Activated naive CD4-positive, alpha-beta T cell treated with anti-CD3 and anti-CD28 coated beads, Interleukin-2, amount 50 U/mL, for 24 hours (primary cell): ENCODE measurements at regions not wholly inside any gene's neighbourhood (a gene's known extent, or its start where the extent isn't known, plus 50 kb on each side); places are given as distances from the start of the nearest gene placed in this dataset.

Source experiments
- H3K27ac Mint-ChIP-seq: one replicate; pipeline ENCODE4 v1.8.0; 2021; ENCODE audit warnings: mild to moderate bottlenecking, mixed read lengths
- H3K27me3 Mint-ChIP-seq: one replicate; pipeline ENCODE4 v1.8.0; 2021; ENCODE audit warnings: mixed read lengths
- H3K36me3 Mint-ChIP-seq: one replicate; pipeline ENCODE4 v1.8.0; 2021; ENCODE audit warnings: mixed read lengths
- H3K4me1 Mint-ChIP-seq: one replicate; pipeline ENCODE4 v1.8.0; 2021; ENCODE audit warnings: mixed read lengths
- H3K4me3 Mint-ChIP-seq: one replicate; pipeline ENCODE4 v1.8.0; 2021; ENCODE audit warnings: mild to moderate bottlenecking, mixed read lengths
- H3K9me3 Mint-ChIP-seq: one replicate; pipeline ENCODE4 v1.8.0; 2021; ENCODE audit warnings: mixed read lengths

DNA sequence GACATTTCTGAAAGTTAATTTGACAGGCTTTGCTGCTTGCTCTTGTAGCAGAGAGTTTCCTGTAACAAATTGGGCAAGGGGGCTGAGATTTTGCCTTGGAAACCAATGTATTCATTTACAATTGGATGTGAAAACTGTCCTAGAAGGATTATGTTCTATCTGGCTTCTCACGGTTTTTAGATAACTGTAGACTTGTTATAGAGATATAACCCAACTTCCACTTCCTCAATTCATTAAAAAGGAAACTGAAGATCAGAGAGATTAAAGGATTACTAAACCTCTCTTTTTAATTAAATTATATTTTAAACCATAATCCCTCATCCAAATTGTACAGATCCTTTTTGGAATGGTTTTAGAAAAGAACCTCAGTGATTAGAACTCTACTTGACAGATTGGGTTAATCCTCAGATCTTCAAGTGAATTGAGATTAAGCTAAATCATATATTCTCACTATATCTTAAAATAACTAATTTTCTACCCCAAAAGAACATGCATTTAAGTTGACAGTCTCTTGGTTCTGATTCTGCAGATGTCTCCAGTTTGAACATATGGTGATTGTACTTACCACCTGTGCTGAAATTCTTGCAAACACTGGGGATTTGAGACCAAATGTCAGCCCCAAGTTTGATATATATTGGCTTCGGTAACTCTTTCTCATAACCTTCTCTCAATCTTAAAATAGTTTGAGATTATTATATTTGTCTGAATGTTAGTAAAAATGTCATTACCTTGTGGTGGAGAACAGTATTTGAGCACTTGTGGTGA is 130.1 kb upstream of the C9orf72 start:
- Mint-ChIP-seq H3K9me3 (no peaks in the 10 kb centered on the region), H3K4me1 (no peaks in the 10 kb centered on the region), H3K36me3 (no peaks in the 10 kb centered on the region), H3K27ac (no peak overlapping the region), H3K4me3 (no peak overlapping the region), H3K27me3 (peaks cover 5% of the 10 kb centered on the region)

DNA sequence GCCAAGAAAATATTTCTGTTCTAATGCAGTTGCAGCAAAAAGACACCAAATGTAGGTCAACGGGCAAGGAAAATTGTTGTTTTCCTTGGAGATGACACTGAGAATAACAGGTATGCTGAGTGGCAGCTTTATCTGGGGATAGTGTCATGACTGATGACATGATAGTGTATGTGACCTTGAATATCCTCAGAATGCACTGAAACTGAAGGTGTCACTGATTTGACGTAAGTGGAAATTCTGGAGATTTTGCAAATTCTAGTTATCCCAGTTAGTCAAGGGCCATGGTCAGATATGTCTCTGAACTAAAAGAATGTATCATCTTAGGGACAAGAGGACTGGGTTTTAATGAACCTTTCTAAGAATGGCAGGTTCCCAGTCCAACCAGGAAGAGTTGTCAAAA is 138.0 kb upstream of the C9orf72 start:
- no peaks in the 10 kb centered on the region for H3K4me1 Mint-ChIP-seq

DNA sequence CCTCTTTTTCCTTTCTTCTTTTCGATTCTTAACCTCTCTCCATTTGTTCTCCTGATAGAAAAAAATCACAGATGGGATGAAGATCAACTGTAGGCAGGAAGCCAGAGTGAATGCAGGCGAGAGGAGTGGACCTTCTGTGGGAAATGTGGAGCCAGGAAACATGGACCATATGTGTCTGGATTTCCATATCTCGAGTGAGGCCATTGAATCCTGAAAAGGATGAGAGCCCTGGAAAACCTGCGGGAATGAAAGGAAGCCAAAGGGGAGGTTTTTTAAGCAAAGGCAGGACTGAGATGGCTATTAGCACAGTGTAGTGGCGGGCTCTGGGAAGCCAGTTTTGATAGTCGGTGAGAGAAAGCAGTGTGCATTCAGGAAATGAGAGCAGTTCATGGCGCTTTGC is 139.5 kb upstream of the C9orf72 start:
- no peak overlapping the region for H3K4me3 Mint-ChIP-seq
- H3K27me3 Mint-ChIP-seq: peaks cover 17% of the 10 kb centered on the region
- no peak overlapping the region for H3K27ac Mint-ChIP-seq
- H3K36me3 Mint-ChIP-seq: no peaks in the 10 kb centered on the region
- H3K4me1 Mint-ChIP-seq: no peaks in the 10 kb centered on the region
- H3K9me3 Mint-ChIP-seq: no peaks in the 10 kb centered on the region

More for the DNA sequence above, 138.0 kb upstream of the C9orf72 start:
- no peaks in the 10 kb centered on the region for H3K36me3 Mint-ChIP-seq
- no peak overlapping the region for H3K4me3 Mint-ChIP-seq
- peaks cover 14% of the 10 kb centered on the region for H3K27me3 Mint-ChIP-seq
- no peaks in the 10 kb centered on the region for H3K9me3 Mint-ChIP-seq
- H3K27ac Mint-ChIP-seq: no peak overlapping the region

DNA sequence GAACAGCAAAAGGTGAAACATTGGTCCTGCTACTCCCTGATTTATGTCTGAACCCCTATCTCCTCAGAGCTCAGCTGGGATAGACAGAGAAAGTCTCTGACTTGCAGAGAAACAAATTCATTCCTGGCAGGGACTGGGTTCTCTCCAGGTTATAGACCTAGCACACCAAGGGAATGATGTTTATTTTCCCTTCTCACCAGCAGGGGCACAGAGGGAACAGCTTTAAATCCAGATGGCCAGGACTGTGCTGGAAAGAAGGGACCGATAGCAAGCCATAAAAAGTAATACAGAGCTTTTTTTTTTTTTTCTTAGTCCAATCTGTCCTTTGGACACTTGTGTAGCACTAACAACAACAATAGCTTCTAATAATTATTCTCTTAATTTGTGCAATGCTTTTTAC is 141.1 kb upstream of the C9orf72 start:
- peaks cover 19% of the 10 kb centered on the region for H3K27me3 Mint-ChIP-seq
- H3K9me3 Mint-ChIP-seq: no peaks in the 10 kb centered on the region
- no peaks in the 10 kb centered on the region for H3K36me3 Mint-ChIP-seq
- H3K4me1 Mint-ChIP-seq: no peaks in the 10 kb centered on the region
- no peak overlapping the region for H3K27ac Mint-ChIP-seq
- H3K4me3 Mint-ChIP-seq: no peak overlapping the region

DNA sequence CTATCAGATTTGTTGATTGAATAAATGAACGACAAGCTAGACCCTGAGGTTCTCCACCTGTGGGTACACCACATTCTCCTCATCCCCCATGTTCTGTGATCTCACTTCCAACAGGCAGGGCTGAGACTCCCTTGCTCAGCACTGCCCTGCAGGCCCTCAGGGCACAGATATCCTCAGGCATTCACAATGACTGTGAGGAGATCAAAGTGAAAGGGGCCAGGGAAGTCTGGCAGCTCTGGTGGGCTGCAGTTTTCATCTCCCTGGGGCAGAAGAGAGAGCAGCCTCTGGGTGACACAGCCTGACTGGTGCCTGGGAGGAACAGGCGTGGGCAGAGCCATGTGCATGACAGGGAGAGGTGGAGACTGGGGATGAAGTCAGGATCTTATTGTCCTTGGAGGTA is 142.4 kb upstream of the C9orf72 start:
- H3K4me3 Mint-ChIP-seq: no peak overlapping the region
- H3K27me3 Mint-ChIP-seq: peaks cover 15% of the 10 kb centered on the region
- H3K4me1 Mint-ChIP-seq: no peaks in the 10 kb centered on the region
- H3K27ac Mint-ChIP-seq: no peak overlapping the region
- no peaks in the 10 kb centered on the region for H3K36me3 Mint-ChIP-seq
- no peaks in the 10 kb centered on the region for H3K9me3 Mint-ChIP-seq

DNA sequence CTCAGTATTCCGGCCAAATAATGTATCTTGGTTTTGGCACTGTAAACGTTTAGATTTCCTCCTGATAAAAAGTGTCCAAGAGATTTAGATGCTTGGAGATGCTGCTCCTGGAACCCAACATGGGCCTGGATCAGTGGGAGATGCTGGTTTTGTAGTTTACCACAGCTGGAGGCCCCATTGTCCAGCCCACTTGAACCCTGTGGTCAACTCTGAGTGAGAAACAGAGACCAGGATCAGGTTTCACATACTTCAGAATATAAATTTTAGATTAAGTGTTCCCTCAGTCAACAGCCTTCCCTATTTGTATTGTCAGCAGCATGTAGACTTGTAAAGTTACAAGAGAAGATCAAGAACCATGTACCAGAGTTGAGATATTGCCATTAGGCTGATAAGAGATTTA is 144.7 kb upstream of the C9orf72 start:
- H3K36me3 Mint-ChIP-seq: no peaks in the 10 kb centered on the region
- H3K4me3 Mint-ChIP-seq: no peak overlapping the region
- no peaks in the 10 kb centered on the region for H3K9me3 Mint-ChIP-seq
- no peaks in the 10 kb centered on the region for H3K4me1 Mint-ChIP-seq
- no peak overlapping the region for H3K27ac Mint-ChIP-seq
- peaks cover 15% of the 10 kb centered on the region for H3K27me3 Mint-ChIP-seq

DNA sequence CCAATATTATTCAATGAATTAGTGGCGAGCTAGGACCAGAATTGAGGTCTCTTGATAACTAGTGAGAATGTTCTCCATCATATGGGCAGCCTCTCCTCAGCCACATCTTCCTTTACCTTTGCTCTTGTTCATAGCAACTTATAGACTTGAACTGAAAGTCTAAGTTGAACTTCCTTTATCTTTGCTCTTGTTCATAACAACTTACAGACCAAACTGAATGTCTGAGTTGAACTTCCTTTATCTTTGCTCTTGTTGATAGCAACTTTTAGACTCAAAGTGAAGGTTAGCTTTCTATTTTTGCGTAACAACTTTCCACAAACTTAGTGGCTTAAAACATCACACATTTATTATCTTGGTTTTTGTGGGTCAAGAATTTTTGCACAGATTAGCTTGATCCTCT is 146.4 kb upstream of the C9orf72 start:
- Mint-ChIP-seq H3K27ac (no peak overlapping the region), H3K27me3 (peaks cover 16% of the 10 kb centered on the region), H3K9me3 (no peaks in the 10 kb centered on the region), H3K4me3 (no peak overlapping the region), H3K36me3 (no peaks in the 10 kb centered on the region), H3K4me1 (no peaks in the 10 kb centered on the region)

DNA sequence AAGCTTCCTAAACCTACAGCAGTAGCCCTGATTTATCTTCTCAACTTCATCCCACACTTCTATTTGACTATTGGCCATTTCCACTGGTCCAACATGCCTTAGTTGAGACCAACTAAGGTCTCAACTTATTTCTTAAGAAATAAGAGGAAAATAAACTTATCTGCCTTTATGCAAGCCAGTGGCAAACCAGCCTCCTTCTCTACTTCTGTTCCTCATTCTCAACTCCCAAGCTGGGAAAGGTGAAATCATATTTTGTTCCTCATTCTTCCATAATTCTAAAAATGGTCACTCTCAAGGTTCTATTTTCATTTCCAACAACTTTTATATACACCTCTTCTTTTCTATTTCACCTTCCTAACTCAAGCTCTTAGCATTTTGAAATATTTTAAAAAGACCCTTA is 149.6 kb upstream of the C9orf72 start:
- no peaks in the 10 kb centered on the region for H3K36me3 Mint-ChIP-seq
- no peaks in the 10 kb centered on the region for H3K4me1 Mint-ChIP-seq
- no peak overlapping the region for H3K27ac Mint-ChIP-seq
- H3K9me3 Mint-ChIP-seq: no peaks in the 10 kb centered on the region
- no peak overlapping the region for H3K4me3 Mint-ChIP-seq
- peaks cover 10% of the 10 kb centered on the region for H3K27me3 Mint-ChIP-seq

DNA sequence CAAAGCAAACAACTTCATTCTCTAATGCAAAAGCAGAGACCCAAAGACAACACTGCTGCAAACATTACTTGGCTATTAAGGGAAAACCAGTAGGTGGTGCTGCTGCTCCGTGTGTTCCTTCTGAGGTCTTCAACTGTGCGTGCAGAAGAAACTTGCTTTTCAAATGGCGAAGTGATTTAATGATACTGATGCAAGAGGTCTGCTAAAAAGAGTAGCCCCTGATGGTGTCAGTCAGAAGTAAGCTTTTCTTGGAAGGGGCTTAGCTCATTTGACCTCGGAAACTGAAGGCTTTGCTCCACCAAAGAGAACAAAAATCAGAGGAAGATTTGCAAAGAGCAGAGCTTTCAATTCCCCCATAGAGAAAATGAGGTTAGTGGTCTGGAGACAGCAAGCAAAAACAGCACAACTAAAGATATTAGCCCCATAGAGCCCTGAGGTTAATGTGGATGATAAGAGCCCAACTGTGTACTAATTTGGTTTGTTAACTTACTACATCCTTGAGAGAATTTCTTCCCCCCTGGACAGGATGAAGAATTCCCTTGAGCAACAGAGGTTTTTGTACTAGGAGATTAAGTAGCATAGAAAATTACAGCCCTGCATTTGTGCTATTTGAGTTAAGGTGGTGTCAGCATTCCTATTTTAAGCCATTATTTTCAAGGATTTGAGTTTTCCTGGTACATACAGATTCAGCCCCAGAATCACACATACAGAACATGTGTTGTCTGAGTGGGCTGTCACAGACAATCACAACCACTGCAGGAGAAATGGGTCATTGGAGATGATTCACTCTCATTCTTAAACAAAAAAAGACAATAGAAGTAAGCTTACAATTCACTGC is 153.2 kb upstream of the C9orf72 start:
- H3K9me3 Mint-ChIP-seq: no peaks in the 10 kb centered on the region
- no peaks in the 10 kb centered on the region for H3K36me3 Mint-ChIP-seq
- H3K27me3 Mint-ChIP-seq: peaks cover 4% of the 10 kb centered on the region
- no peak overlapping the region for H3K27ac Mint-ChIP-seq
- no peak overlapping the region for H3K4me3 Mint-ChIP-seq
- no peaks in the 10 kb centered on the region for H3K4me1 Mint-ChIP-seq

DNA sequence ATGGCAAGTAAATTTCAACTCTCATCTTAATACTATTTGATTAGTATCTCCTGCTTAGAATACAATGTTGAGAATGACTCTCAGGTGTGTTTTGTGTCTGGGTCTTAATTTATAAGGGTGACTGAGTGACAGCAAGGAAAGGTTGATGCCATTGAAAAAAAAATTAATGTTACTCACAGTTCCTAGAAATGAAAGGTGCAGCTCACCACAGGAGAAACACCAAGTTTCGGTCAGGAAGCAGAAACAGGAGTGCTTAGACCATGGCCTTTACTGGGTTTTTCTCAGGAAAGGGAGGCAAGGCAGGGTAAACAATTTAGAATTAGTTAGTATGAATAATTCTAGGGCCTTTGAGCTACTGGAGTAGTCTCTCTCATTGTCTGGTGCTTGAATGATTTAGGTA is 159.2 kb upstream of the C9orf72 start:
- H3K4me1 Mint-ChIP-seq: no peaks in the 10 kb centered on the region
- no peak overlapping the region for H3K27ac Mint-ChIP-seq
- no peaks in the 10 kb centered on the region for H3K9me3 Mint-ChIP-seq
- H3K36me3 Mint-ChIP-seq: no peaks in the 10 kb centered on the region
- no peak overlapping the region for H3K4me3 Mint-ChIP-seq
- H3K27me3 Mint-ChIP-seq: peaks cover 1% of the 10 kb centered on the region

DNA sequence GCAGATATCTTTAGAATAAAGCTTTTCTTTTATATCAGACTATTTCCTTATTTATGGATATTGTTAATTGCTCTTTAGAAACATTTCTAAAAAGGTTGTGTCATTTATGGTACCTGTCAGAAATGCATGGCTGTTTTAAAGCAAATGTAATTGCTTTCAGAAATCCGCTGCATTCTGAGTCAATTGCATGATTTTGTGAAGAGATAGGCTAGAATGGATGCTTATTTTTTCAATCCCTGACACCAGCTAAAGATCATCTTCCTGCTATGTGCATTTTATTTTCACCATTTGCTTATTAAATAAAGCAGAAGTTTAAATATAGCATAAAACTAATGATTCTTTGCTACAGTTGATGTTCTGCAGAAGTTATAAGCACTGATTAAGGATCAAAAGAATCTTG is 170.2 kb upstream of the C9orf72 start:
- Mint-ChIP-seq H3K9me3 (peaks cover 4% of the 10 kb centered on the region), H3K4me1 (no peaks in the 10 kb centered on the region), H3K4me3 (no peak overlapping the region), H3K27me3 (peaks cover 10% of the 10 kb centered on the region), H3K27ac (no peak overlapping the region), H3K36me3 (no peaks in the 10 kb centered on the region)

DNA sequence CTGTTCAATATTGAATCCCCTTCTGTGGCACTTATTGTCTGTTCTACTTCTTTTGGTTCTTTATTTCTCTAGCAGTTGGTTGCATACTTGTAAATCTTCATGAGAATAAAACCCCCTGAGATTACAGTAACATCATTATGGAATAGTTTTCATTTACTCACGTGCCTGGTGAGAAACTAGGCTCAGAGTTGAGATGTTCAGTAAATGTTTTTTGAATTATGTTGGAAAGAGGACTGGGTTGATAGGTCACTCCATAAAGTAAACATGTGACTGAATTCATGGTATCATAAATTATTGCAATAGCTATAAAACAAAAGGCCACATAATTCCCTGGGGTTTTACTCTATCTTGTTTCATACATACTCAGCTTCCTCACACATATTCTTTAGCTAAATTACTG is 174.2 kb upstream of the C9orf72 start:
- Mint-ChIP-seq H3K27ac (no peak overlapping the region), H3K27me3 (peaks cover 7% of the 10 kb centered on the region), H3K36me3 (no peaks in the 10 kb centered on the region), H3K4me1 (no peaks in the 10 kb centered on the region), H3K9me3 (no peaks in the 10 kb centered on the region), H3K4me3 (no peak overlapping the region)

DNA sequence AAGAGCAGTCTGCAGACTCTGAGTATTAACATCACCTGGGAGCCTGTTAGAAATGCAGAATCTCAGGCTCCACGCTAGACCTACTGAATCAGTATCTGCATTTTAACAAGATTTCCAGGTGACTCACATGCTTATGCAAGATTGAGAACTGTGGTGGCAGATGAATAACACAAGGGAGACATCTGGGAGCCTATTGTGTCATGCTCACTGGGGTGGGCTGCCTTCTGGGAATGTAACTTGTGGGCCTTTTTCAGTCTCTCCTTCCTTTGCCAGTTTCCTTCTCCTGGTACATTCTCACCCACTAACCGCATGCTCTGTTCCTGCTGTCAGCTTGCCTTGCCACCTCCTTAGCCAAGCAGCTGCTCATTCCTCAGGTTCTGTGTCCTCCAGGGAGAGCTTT is 176.6 kb upstream of the C9orf72 start:
- H3K4me3 Mint-ChIP-seq: no peak overlapping the region
- no peaks in the 10 kb centered on the region for H3K9me3 Mint-ChIP-seq
- H3K27me3 Mint-ChIP-seq: peaks cover 2% of the 10 kb centered on the region
- H3K27ac Mint-ChIP-seq: no peak overlapping the region
- no peaks in the 10 kb centered on the region for H3K36me3 Mint-ChIP-seq
- no peaks in the 10 kb centered on the region for H3K4me1 Mint-ChIP-seq

DNA sequence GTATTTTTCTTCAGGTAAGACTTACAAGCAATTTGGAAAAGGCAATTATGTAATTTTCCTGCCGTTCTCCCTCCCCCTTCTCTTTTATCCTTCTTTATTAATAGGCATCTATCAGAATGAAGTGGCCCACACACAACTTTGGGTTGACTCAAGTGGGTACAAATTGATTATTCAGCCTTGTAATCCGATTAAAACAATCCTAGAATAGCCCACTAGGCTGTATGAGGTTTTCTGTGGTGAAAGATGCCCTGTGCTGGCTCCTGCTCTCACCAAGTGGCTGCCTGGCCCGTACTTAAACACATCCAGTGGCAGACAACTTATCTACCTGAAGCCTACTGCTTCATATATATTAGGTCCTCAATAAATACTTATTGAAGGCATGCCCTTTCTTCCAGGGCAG is 177.3 kb upstream of the C9orf72 start:
- Mint-ChIP-seq H3K27me3 (peaks cover 3% of the 10 kb centered on the region), H3K4me1 (no peaks in the 10 kb centered on the region), H3K36me3 (no peaks in the 10 kb centered on the region), H3K27ac (no peak overlapping the region), H3K4me3 (no peak overlapping the region), H3K9me3 (no peaks in the 10 kb centered on the region)

DNA sequence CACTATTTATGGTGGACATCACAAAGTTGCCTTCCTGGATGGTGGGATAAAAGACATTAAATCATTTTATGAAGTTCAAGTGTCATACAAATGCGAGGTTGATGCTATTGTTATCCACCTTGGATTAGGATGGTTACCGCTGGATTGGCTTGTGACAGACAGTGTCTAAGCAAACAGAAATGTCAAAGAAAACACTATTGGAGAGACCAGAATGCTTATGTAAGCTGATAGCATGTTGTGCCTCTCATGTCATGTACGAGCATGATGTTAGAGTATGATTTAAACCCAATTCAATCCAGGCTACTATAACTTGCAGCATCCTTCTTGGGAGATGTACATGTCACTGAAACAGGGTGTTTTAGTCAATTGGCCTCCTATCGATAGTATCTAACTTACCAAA is 178.8 kb upstream of the C9orf72 start:
- H3K27ac Mint-ChIP-seq: no peak overlapping the region
- peaks cover 1% of the 10 kb centered on the region for H3K27me3 Mint-ChIP-seq
- no peaks in the 10 kb centered on the region for H3K9me3 Mint-ChIP-seq
- H3K36me3 Mint-ChIP-seq: no peaks in the 10 kb centered on the region
- H3K4me1 Mint-ChIP-seq: no peaks in the 10 kb centered on the region
- no peak overlapping the region for H3K4me3 Mint-ChIP-seq

DNA sequence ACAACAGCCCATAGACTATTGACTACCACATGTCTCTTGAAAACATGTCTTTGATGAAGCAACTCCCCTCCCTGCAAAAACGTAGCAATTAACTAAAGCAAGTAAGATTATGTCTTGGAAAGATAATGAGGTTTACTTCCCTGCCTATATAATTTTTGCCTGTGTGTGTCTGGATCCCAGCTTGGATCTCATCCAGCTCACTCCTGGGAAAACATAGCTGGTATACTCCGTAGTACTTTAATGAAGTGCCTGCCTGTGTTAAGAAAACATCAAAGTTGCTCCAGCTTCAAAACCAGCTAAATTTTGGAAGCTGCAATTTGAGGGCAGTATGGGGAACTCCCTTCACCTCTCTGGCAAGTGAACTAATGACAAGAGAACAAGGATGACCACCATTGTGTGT is 182.6 kb upstream of the C9orf72 start:
- Mint-ChIP-seq H3K9me3 (no peaks in the 10 kb centered on the region), H3K4me3 (no peak overlapping the region), H3K4me1 (no peaks in the 10 kb centered on the region), H3K27me3 (peaks cover 4% of the 10 kb centered on the region), H3K36me3 (no peaks in the 10 kb centered on the region), H3K27ac (no peak overlapping the region)
